PC-3 (cell line): ENCODE measurements at regions not wholly inside any gene's neighbourhood (a gene's known extent, or its start where the extent isn't known, plus 50 kb on each side); places are given as distances from the start of the nearest gene placed in this dataset.

Experiments used
- ATAC-seq: fragments of 200-7000 bp; cut with Tn5 transposase; 2 replicates; pipeline ENCODE4 v1.9.1; 2020; ENCODE audit warnings: mild to moderate bottlenecking, moderate library complexity
- BruUV-seq: library from RNA; stranded (reverse); fragments of 400-500 nt; replicated peaks from 2 replicates; lab custom pipeline; 2021; lab: Mats Ljungman, UMichigan
- CTCF ChIA-PET: fragments of 300-600 bp; sonication (Branson Sonifier 250); formaldehyde crosslinking; loops from one replicate; lab custom pipeline; 2022; ENCODE audit warnings: antibody characterized with exemption; lab: Charles Lee
- POLR2A ChIA-PET: fragments of 300-600 bp; sonication (Branson Sonifier 250); formaldehyde crosslinking; loops from one replicate; lab custom pipeline; 2022; ENCODE audit warnings: antibody characterized with exemption; ENCODE audit not compliant: unreplicated experiment; lab: Charles Lee
- DNase-seq: peaks from one replicate; pipeline ENCODE4 v3.0.0-alpha.2; 2015
- H2AFZ ChIP-seq: fragments of 300-600 bp; sonication (generic); 2 replicates; pipeline ENCODE4 v1.6.0; 2016; ENCODE audit warnings: antibody characterized with exemption, low read length
- H3F3A ChIP-seq: fragments of 300-600 bp; sonication (generic); one replicate; pipeline ENCODE4 v1.6.0; 2017; ENCODE audit warnings: antibody characterized with exemption, low read length, control low read depth, mild to moderate bottlenecking; ENCODE audit not compliant: unreplicated experiment
- H3K27ac ChIP-seq: fragments of 300-600 bp; sonication (generic); 2 replicates; pipeline ENCODE4 v1.5.1; 2016; ENCODE audit warnings: mild to moderate bottlenecking, low read length
- H3K27me3 ChIP-seq: fragments of 300-600 bp; sonication (generic); 2 replicates; pipeline ENCODE4 v1.6.1; 2016; ENCODE audit warnings: low read length, mixed read lengths
- H3K36me3 ChIP-seq: fragments of 300-600 bp; sonication (generic); 2 replicates; pipeline ENCODE4 v1.6.1; 2016; ENCODE audit warnings: low read depth, mixed run types, low read length, mixed read lengths
- H3K4me1 ChIP-seq: fragments of 300-600 bp; sonication (generic); 2 replicates; pipeline ENCODE4 v1.5.1; 2016; ENCODE audit warnings: low read length; ENCODE audit not compliant: insufficient read depth
- H3K4me2 ChIP-seq: fragments of 300-600 bp; sonication (generic); 2 replicates; pipeline ENCODE4 v1.6.0; 2016; ENCODE audit warnings: low read length
- H3K4me3 ChIP-seq: fragments of 300-600 bp; sonication (generic); 2 replicates; pipeline ENCODE4 v1.5.1; 2016; ENCODE audit warnings: mild to moderate bottlenecking, low read length, mixed read lengths
- H3K79me2 ChIP-seq: fragments of 300-600 bp; sonication (generic); 2 replicates; pipeline ENCODE4 v1.6.1; 2017; ENCODE audit warnings: low read length, mixed read lengths
- H3K9ac ChIP-seq: fragments of 300-600 bp; sonication (generic); 2 replicates; pipeline ENCODE4 v1.6.0; 2016; ENCODE audit warnings: mild to moderate bottlenecking, low read length
- H3K9me2 ChIP-seq: fragments of 300-600 bp; sonication (generic); replicated peaks from 2 replicates; pipeline ENCODE4 v1.6.1; 2016; ENCODE audit warnings: mixed run types, low read length, mixed read lengths
- H3K9me3 ChIP-seq: fragments of 300-600 bp; sonication (generic); 2 replicates; pipeline ENCODE4 v1.6.1; 2016; ENCODE audit warnings: low read length, mixed read lengths
- H4K20me1 ChIP-seq: fragments of 300-600 bp; sonication (generic); 2 replicates; pipeline ENCODE4 v1.6.1; 2016; ENCODE audit warnings: low read length, mixed read lengths
- EZH2 ChIP-seq: fragments of 300-600 bp; sonication (generic); IDR thresholded peaks from one replicate; pipeline ENCODE4 v1.6.1; 2017; ENCODE audit warnings: antibody characterized with exemption, mild to moderate bottlenecking, low read length; ENCODE audit not compliant: unreplicated experiment
- EZH2phosphoT487 ChIP-seq: fragments of 300-600 bp; sonication (generic); IDR thresholded peaks from 2 replicates; pipeline ENCODE4 v1.6.1; 2018; ENCODE audit warnings: mild to moderate bottlenecking, antibody characterized with exemption, low read length, borderline replicate concordance
- intact Hi-C: fragments of 100-400 bp; cut with micrococcal nuclease; formaldehyde crosslinking; loops from 2 replicates; pipeline ENCODE4 v1.9.0; 2023
- TF ChIP-seq, protein P1 (sequence below): fragments of 300-600 bp; sonication (generic); conservative IDR thresholded peaks from 2 replicates; pipeline ENCODE4 v1.5.1; 2017; ENCODE audit warnings: antibody characterized with exemption, low read depth, mild to moderate bottlenecking, low read length

GRCh38 chr18:27746241-27746640 is 430.7 kb downstream of the CDH2 start:
- Histone ChIP-seq H3K4me3 (no peak overlapping the region), H3K4me1 (no peaks in the 10 kb centered on the region), H3K9me3 (no peaks in the 10 kb centered on the region), H3K9ac (no peak overlapping the region), H3K27ac (no peak overlapping the region), H3K4me2 (no peak overlapping the region), H4K20me1 (no peaks in the 10 kb centered on the region), H3F3A (no peaks in the 10 kb centered on the region), H3K27me3 (no peaks in the 10 kb centered on the region), H3K36me3 (no peaks in the 10 kb centered on the region), H2AFZ (no peak overlapping the region), H3K79me2 (no peaks in the 10 kb centered on the region), H3K9me2 (no peaks in the 10 kb centered on the region)
- ChIA-PET POLR2A (no interaction called here), CTCF (no interaction called here)
- DNase-seq: no peak
- BruUV-seq: no TSS peak
- no peak for ATAC-seq
- intact Hi-C loops: no loop called here
- TF ChIP-seq, protein P1, sequence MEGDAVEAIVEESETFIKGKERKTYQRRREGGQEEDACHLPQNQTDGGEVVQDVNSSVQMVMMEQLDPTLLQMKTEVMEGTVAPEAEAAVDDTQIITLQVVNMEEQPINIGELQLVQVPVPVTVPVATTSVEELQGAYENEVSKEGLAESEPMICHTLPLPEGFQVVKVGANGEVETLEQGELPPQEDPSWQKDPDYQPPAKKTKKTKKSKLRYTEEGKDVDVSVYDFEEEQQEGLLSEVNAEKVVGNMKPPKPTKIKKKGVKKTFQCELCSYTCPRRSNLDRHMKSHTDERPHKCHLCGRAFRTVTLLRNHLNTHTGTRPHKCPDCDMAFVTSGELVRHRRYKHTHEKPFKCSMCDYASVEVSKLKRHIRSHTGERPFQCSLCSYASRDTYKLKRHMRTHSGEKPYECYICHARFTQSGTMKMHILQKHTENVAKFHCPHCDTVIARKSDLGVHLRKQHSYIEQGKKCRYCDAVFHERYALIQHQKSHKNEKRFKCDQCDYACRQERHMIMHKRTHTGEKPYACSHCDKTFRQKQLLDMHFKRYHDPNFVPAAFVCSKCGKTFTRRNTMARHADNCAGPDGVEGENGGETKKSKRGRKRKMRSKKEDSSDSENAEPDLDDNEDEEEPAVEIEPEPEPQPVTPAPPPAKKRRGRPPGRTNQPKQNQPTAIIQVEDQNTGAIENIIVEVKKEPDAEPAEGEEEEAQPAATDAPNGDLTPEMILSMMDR: no peak
- TF ChIP-seq EZH2phosphoT487 (no peak), EZH2 (no peak)

GRCh38 chr18:27735117-27735516 is 441.8 kb downstream of the CDH2 start:
- TF ChIP-seq, protein P1: no peak
- TF ChIP-seq EZH2phosphoT487 (no peak), EZH2 (no peak)
- no peaks in the 10 kb centered on the region for H3K36me3 ChIP-seq
- H3K9me3 ChIP-seq: no peaks in the 10 kb centered on the region
- H3K9ac ChIP-seq: no peak overlapping the region
- POLR2A ChIA-PET: no interaction called here
- DNase-seq (no peak), ATAC-seq (no peak)
- no peak overlapping the region for H2AFZ ChIP-seq
- H3K4me2 ChIP-seq: no peak overlapping the region
- H3K9me2 ChIP-seq: no peaks in the 10 kb centered on the region
- no peak overlapping the region for H3K27ac ChIP-seq
- no peaks in the 10 kb centered on the region for H3K79me2 ChIP-seq
- H3K4me1 ChIP-seq: no peaks in the 10 kb centered on the region
- intact Hi-C loops: no loop called here
- BruUV-seq: no TSS peak
- H4K20me1 ChIP-seq: no peaks in the 10 kb centered on the region
- CTCF ChIA-PET: no interaction called here
- no peaks in the 10 kb centered on the region for H3F3A ChIP-seq
- H3K4me3 ChIP-seq: no peak overlapping the region
- H3K27me3 ChIP-seq: no peaks in the 10 kb centered on the region

DNA sequence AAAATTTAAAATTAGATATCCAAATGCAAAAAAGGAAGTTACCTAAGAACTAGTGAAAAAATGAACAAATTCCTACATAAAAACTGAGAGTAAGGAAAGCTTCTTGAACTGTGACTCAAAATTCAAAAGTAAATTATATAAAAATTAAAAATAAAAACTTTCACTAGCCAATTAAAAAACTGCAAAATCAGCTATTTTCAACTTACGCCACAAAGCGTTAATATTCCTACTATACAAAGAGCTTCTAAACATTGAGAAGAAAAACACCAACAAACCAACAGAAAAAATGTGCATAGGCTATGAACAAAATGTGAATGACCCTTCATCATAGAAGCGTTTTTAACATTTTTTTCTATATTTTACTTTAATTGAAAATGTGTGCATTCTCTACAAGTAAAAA is 445.7 kb downstream of the CDH2 start:
- no peaks in the 10 kb centered on the region for H3K27me3 ChIP-seq
- CTCF ChIA-PET: interaction anchor here (0.7 kb wide), 1 partner anchor 894 kb away, joined by 3 read pairs; no protein-coding TSS in a partner anchor
- BruUV-seq: no TSS peak
- H3K9ac ChIP-seq: no peak overlapping the region
- no peaks in the 10 kb centered on the region for H3K9me2 ChIP-seq
- H3K79me2 ChIP-seq: no peaks in the 10 kb centered on the region
- H3K4me1 ChIP-seq: no peaks in the 10 kb centered on the region
- DNase-seq (no peak), ATAC-seq (no peak)
- no peak overlapping the region for H3K4me3 ChIP-seq
- no peaks in the 10 kb centered on the region for H4K20me1 ChIP-seq
- POLR2A ChIA-PET: no interaction called here
- H2AFZ ChIP-seq: no peak overlapping the region
- no peaks in the 10 kb centered on the region for H3K9me3 ChIP-seq
- TF ChIP-seq EZH2 (no peak), EZH2phosphoT487 (no peak)
- TF ChIP-seq, protein P1: no peak
- no peaks in the 10 kb centered on the region for H3K36me3 ChIP-seq
- intact Hi-C loops: no loop called here
- no peaks in the 10 kb centered on the region for H3F3A ChIP-seq
- H3K4me2 ChIP-seq: no peak overlapping the region
- no peak overlapping the region for H3K27ac ChIP-seq
